ENCODE measurements at regions not wholly inside any gene's neighbourhood (a gene's known extent, or its start where the extent isn't known, plus 50 kb on each side); places are given as distances from the start of the nearest gene placed in this dataset.

- Histone ChIP-seq H2AFZ (no peak overlapping the region), H3K4me2 (ENCODE audit: low read length) (no peak overlapping the region), H3K9me3 (ENCODE audit: control insufficient read depth, low read length) (no peaks in the 10 kb centered on the region), H3K4me1 (no peaks in the 10 kb centered on the region), H3K27me3 (ENCODE audit: control insufficient read depth, insufficient read depth, low read length) (no peaks in the 10 kb centered on the region), H3K79me2 (no peaks in the 10 kb centered on the region), H3K4me3 (ENCODE audit: low read depth, low read length) (no peak overlapping the region), H3K9ac (no peak overlapping the region), H3K36me3 (ENCODE audit: control insufficient read depth, insufficient read depth, low read length) (no peaks in the 10 kb centered on the region), H3K27ac (no peak overlapping the region)
- no peak for TF ChIP-seq CTCF (IDR thresholded peaks at IDR 0.05)
These were observed 357.7 kb upstream of the SPRED2 start for GRCh38 chr2:65789923-65790675.

GRCh38 chr2:65788556-65788955 lies 356.2 kb upstream of the SPRED2 start:
- H3K27me3 ChIP-seq (ENCODE audit: control insufficient read depth, insufficient read depth, low read length): no peaks in the 10 kb centered on the region
- H3K9ac ChIP-seq: no peak overlapping the region
- H3K36me3 ChIP-seq (ENCODE audit: control insufficient read depth, insufficient read depth, low read length): no peaks in the 10 kb centered on the region
- no peaks in the 10 kb centered on the region for H3K9me3 ChIP-seq (ENCODE audit: control insufficient read depth, low read length)
- H3K79me2 ChIP-seq: no peaks in the 10 kb centered on the region
- H3K4me3 ChIP-seq (ENCODE audit: low read depth, low read length): no peak overlapping the region
- no peak overlapping the region for H3K4me2 ChIP-seq (ENCODE audit: low read length)
- H3K27ac ChIP-seq: no peak overlapping the region
- TF ChIP-seq CTCF (IDR thresholded peaks at IDR 0.05): no peak
- H3K4me1 ChIP-seq: no peaks in the 10 kb centered on the region
- no peak overlapping the region for H2AFZ ChIP-seq

- no peak overlapping the region for H3K4me3 ChIP-seq (ENCODE audit: low read depth, low read length)
- H3K9me3 ChIP-seq (ENCODE audit: control insufficient read depth, low read length): no peaks in the 10 kb centered on the region
- H3K4me1 ChIP-seq: no peaks in the 10 kb centered on the region
- no peaks in the 10 kb centered on the region for H3K36me3 ChIP-seq (ENCODE audit: control insufficient read depth, insufficient read depth, low read length)
- no peak for TF ChIP-seq CTCF (IDR thresholded peaks at IDR 0.05)
- H3K4me2 ChIP-seq (ENCODE audit: low read length): no peak overlapping the region
- H2AFZ ChIP-seq: no peak overlapping the region
- no peaks in the 10 kb centered on the region for H3K27me3 ChIP-seq (ENCODE audit: control insufficient read depth, insufficient read depth, low read length)
- no peak overlapping the region for H3K27ac ChIP-seq
- H3K9ac ChIP-seq: no peak overlapping the region
- no peaks in the 10 kb centered on the region for H3K79me2 ChIP-seq
These were observed 354.4 kb upstream of the SPRED2 start for GRCh38 chr2:65786765-65787164.

GRCh38 chr2:65786007-65786717 lies 353.8 kb upstream of the SPRED2 start:
- no peak for TF ChIP-seq CTCF (IDR thresholded peaks at IDR 0.05)
- no peaks in the 10 kb centered on the region for H3K4me1 ChIP-seq
- H3K9me3 ChIP-seq (ENCODE audit: control insufficient read depth, low read length): no peaks in the 10 kb centered on the region
- H2AFZ ChIP-seq: no peak overlapping the region
- H3K27ac ChIP-seq: no peak overlapping the region
- no peak overlapping the region for H3K4me2 ChIP-seq (ENCODE audit: low read length)
- no peak overlapping the region for H3K9ac ChIP-seq
- no peak overlapping the region for H3K4me3 ChIP-seq (ENCODE audit: low read depth, low read length)
- no peaks in the 10 kb centered on the region for H3K36me3 ChIP-seq (ENCODE audit: control insufficient read depth, insufficient read depth, low read length)
- no peaks in the 10 kb centered on the region for H3K27me3 ChIP-seq (ENCODE audit: control insufficient read depth, insufficient read depth, low read length)
- no peaks in the 10 kb centered on the region for H3K79me2 ChIP-seq
